Bronchial epithelial cell (primary cell): ENCODE measurements at regions not wholly inside any gene's neighbourhood (a gene's known extent, or its start where the extent isn't known, plus 50 kb on each side); places are given as distances from the start of the nearest gene placed in this dataset.

Experiments used
- DNase-seq: peaks from one replicate; pipeline ENCODE4 v3.0.0-alpha.2; 2010; ENCODE audit warnings: low read depth
- FAIRE-seq: peaks from 2 replicates; lab custom pipeline; 2011; peaks lifted over from hg19 to GRCh38; lab: Jason Lieb, UNC
- H3K27me3 ChIP-seq: 2 replicates; pipeline ENCODE4 v1.5.1; 2011; ENCODE audit warnings: low read length; ENCODE audit not compliant: control insufficient read depth, insufficient read depth
- H3K36me3 ChIP-seq: 2 replicates; pipeline ENCODE4 v1.5.1; 2011; ENCODE audit warnings: low read length; ENCODE audit not compliant: control insufficient read depth, insufficient read depth
- H3K4me3 ChIP-seq: 2 replicates; pipeline ENCODE4 v1.5.1; 2011; ENCODE audit warnings: mild to moderate bottlenecking, low read depth, low read length, control low read depth
- CTCF ChIP-seq: IDR thresholded peaks from 2 replicates; pipeline ENCODE4 v1.5.1; 2011; ENCODE audit warnings: mild to moderate bottlenecking, moderate library complexity, low read length, control low read depth, inconsistent platforms; ENCODE audit not compliant: insufficient read depth, severe bottlenecking

DNA sequence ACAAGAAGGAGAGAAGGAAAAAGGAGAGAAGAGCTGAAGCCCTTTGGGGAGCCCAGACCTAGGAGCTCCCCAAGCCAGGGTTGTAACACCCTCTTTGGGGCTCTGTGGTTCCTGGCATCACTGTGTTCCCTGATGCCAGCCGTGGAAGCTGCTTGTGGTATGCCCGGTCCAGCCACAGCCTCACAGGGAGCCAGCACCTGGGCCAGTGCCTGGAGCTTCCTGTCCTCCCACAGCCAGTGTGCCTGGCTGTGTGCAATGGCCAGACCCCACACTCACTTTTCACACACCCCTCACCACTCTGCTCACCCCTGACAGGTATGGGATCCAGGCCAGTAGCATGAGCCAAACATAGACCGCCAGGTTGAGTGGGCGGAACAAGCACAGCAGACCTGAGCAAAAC, 834.7 kb downstream of the FLRT2 start:
- FAIRE-seq = no peak
- DNase-seq = no peak
- Histone ChIP-seq H3K36me3 (no peaks in the 10 kb centered on the region), H3K27me3 (no peaks in the 10 kb centered on the region), H3K4me3 (no peak overlapping the region)
- no peak for TF ChIP-seq CTCF

DNA sequence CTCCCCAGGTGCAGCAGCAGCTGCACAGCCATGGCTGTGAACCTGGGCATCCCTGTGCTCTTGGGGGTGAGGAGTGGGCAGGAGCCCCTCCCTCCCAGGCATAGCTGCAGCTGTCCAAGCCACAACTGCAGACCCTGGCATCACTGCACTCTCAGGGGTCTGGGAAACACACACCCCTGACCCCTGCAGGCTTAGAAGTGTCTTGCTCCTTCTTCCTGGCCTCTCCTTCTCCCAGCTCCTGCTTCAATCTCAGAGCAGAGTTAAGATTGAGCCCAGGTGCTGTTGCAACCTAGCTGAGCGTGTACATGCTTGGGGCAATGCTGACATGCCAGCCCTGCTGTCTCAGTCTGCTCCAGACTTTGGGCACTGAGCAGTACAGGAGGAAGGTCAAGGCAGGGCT, 833.6 kb downstream of the FLRT2 start:
- no peak for DNase-seq

DNA sequence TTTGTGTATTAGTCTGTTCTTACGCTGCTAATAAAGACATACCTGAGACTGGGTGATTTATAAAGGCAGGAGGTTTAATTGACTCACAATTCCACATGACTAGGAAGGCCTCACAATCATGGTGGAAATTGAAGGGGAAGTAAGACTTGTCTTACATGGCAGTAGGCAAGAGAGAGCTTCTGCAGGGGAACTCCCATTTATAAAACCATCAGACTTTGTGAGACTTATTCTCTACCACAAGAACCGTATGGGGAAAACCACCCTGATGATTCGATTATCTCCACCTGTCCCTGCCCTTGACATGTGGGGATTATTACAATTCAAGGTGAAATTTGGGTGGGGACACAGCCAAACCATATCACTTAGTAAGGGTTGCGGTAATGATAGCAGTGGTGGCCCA, 833.1 kb downstream of the FLRT2 start:
- TF ChIP-seq CTCF = no peak
- no peak for DNase-seq
- Histone ChIP-seq H3K36me3 (no peaks in the 10 kb centered on the region), H3K4me3 (no peak overlapping the region), H3K27me3 (no peaks in the 10 kb centered on the region)
- FAIRE-seq = no peak

More for the DNA sequence above, 833.6 kb downstream of the FLRT2 start:
- Histone ChIP-seq H3K27me3 (no peaks in the 10 kb centered on the region), H3K4me3 (no peak overlapping the region), H3K36me3 (no peaks in the 10 kb centered on the region)
- FAIRE-seq = no peak
- TF ChIP-seq CTCF = no peak

- no peak for TF ChIP-seq CTCF
- Histone ChIP-seq H3K4me3 (no peak overlapping the region), H3K27me3 (no peaks in the 10 kb centered on the region), H3K36me3 (no peaks in the 10 kb centered on the region)
- DNase-seq (no peak), FAIRE-seq (no peak)
Measured at GRCh38 chr14:86357876-86358275, 827.9 kb downstream of the FLRT2 start.

GRCh38 chr14:86357119-86357518, 827.2 kb downstream of the FLRT2 start:
- Histone ChIP-seq H3K27me3 (no peaks in the 10 kb centered on the region), H3K36me3 (no peaks in the 10 kb centered on the region), H3K4me3 (no peak overlapping the region)
- DNase-seq = no peak
- FAIRE-seq = no peak
- TF ChIP-seq CTCF = no peak

DNA sequence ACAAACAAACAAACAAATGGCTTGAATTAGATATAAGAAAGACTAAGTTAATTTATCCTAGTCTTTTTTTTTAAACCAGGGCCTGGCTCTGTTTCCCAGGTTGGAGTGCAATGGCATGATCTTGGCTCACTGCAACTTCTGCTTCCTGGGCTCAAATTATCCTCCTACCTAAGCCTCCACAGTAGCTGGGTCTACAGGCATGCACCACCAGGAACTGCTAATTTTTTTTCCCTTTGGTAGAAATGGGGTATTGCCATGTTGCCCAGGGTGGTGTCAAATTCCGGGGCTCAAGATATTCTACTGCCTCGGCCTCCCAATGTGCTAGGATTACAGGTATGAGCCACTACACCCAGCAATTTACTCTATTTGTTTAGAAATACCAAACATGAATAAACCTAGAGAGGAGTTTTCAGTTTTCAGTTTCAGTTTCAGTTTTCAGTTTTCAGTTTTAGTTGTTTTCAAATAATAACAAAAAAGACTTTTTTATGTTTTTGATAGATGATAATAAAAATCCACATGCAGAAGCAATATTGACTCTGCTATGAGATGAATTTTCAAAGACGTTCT, 817.0 kb downstream of the FLRT2 start:
- no peak for TF ChIP-seq CTCF
- FAIRE-seq = no peak
- H3K27me3 ChIP-seq = no peaks in the 10 kb centered on the region
- no peak overlapping the region for H3K4me3 ChIP-seq
- DNase-seq = no peak
- H3K36me3 ChIP-seq = no peaks in the 10 kb centered on the region
